ENCODE measurements at regions not wholly inside any gene's neighbourhood (a gene's known extent, or its start where the extent isn't known, plus 50 kb on each side); places are given as distances from the start of the nearest gene placed in this dataset.

DNA sequence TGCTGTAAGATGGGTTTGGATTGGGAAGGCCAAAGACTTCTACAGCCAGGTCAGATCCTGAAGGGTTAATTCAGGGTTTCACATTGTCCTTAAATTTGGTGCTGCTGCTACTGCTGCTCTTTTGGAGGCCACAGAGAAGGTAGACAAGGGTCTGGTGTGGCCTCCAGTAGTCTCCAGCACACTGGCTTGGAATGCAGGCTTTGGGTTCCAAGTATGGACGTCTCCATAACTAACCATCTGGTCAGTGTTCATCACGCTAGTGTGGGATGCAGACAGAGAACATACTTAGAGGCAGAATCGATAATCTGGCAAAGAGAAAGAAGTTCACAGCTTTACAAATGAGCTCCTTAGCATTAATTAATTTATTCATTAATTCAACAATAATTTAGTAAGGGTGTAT, 154.1 kb downstream of the ZBTB18 start:
- SMC1A ChIA-PET (ENCODE audit: uncharacterized antibody, unreplicated experiment): no interaction called here
- POLR2A ChIA-PET: no interaction called here
- no peak overlapping the region for H3K27ac ChIP-seq (ENCODE audit: control insufficient read depth, insufficient read depth)
- RAD21 ChIA-PET (ENCODE audit: unreplicated experiment): no interaction called here
- CTCF ChIA-PET: no interaction called here
- intact Hi-C loops (cut with micrococcal nuclease; ENCODE audit: unreplicated experiment): no loop called here
- FAIRE-seq: no peak
- H3K4me3 ChIP-seq: no peak overlapping the region
- no peak overlapping the region for H3K9ac ChIP-seq (ENCODE audit: control insufficient read depth, insufficient read depth, low read length)
- H4K20me1 ChIP-seq (ENCODE audit: control insufficient read depth, insufficient read depth): no peaks in the 10 kb centered on the region
- no peaks in the 10 kb centered on the region for H3K79me2 ChIP-seq (ENCODE audit: control insufficient read depth, insufficient read depth, low read length)
- in situ Hi-C loops (cut with MboI): no loop called here
- H3K36me3 ChIP-seq (ENCODE audit: control insufficient read depth in 2 of 2, insufficient read depth in 2 of 2, low read length in 1 of 2): no peaks in the 10 kb centered on the region
- no peak for DNase-seq (ENCODE audit: low read depth, low spot score)
- H3K27me3 ChIP-seq (replicated peaks in 1 of 2; ENCODE audit: control insufficient read depth in 2 of 2, insufficient read depth in 2 of 2, low read length in 1 of 2): peaks cover 1 to 2% of the 10 kb centered on the region in 2 experiments; a peak in 3 of 4 replicates
- 0% methylated on average over 3 of the region's 3 CpGs for WGBS (ENCODE audit: insufficient coverage, insufficient replicate concordance, low lambda C conversion rate, missing lambda C conversion rate)
- BruUV-seq (replicated peaks): no TSS peak
- TF ChIP-seq ATF7 (IDR thresholded peaks at IDR 0.05; ENCODE audit: low read depth): no peak
- TF ChIP-seq BRCA1 (IDR thresholded peaks at IDR 0.05; ENCODE audit: low read depth, low read length): no peak
- TF ChIP-seq, protein P1, sequence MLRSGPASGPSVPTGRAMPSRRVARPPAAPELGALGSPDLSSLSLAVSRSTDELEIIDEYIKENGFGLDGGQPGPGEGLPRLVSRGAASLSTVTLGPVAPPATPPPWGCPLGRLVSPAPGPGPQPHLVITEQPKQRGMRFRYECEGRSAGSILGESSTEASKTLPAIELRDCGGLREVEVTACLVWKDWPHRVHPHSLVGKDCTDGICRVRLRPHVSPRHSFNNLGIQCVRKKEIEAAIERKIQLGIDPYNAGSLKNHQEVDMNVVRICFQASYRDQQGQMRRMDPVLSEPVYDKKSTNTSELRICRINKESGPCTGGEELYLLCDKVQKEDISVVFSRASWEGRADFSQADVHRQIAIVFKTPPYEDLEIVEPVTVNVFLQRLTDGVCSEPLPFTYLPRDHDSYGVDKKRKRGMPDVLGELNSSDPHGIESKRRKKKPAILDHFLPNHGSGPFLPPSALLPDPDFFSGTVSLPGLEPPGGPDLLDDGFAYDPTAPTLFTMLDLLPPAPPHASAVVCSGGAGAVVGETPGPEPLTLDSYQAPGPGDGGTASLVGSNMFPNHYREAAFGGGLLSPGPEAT (IDR thresholded peaks at IDR 0.05; ENCODE audit: low read depth): no peak
- TF ChIP-seq POLR2AphosphoS2 (IDR thresholded peaks at IDR 0.05; ENCODE audit: low read depth, low read length): no peak
- no peak for TF ChIP-seq HDAC6 (IDR thresholded peaks at IDR 0.05; ENCODE audit: unreplicated experiment)
- no peak for TF ChIP-seq NFIC (IDR thresholded peaks at IDR 0.05; ENCODE audit: low read depth, low read length)
- TF ChIP-seq, protein P2, sequence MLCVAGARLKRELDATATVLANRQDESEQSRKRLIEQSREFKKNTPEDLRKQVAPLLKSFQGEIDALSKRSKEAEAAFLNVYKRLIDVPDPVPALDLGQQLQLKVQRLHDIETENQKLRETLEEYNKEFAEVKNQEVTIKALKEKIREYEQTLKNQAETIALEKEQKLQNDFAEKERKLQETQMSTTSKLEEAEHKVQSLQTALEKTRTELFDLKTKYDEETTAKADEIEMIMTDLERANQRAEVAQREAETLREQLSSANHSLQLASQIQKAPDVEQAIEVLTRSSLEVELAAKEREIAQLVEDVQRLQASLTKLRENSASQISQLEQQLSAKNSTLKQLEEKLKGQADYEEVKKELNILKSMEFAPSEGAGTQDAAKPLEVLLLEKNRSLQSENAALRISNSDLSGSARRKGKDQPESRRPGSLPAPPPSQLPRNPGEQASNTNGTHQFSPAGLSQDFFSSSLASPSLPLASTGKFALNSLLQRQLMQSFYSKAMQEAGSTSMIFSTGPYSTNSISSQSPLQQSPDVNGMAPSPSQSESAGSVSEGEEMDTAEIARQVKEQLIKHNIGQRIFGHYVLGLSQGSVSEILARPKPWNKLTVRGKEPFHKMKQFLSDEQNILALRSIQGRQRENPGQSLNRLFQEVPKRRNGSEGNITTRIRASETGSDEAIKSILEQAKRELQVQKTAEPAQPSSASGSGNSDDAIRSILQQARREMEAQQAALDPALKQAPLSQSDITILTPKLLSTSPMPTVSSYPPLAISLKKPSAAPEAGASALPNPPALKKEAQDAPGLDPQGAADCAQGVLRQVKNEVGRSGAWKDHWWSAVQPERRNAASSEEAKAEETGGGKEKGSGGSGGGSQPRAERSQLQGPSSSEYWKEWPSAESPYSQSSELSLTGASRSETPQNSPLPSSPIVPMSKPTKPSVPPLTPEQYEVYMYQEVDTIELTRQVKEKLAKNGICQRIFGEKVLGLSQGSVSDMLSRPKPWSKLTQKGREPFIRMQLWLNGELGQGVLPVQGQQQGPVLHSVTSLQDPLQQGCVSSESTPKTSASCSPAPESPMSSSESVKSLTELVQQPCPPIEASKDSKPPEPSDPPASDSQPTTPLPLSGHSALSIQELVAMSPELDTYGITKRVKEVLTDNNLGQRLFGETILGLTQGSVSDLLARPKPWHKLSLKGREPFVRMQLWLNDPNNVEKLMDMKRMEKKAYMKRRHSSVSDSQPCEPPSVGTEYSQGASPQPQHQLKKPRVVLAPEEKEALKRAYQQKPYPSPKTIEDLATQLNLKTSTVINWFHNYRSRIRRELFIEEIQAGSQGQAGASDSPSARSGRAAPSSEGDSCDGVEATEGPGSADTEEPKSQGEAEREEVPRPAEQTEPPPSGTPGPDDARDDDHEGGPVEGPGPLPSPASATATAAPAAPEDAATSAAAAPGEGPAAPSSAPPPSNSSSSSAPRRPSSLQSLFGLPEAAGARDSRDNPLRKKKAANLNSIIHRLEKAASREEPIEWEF (IDR thresholded peaks at IDR 0.05; ENCODE audit: insufficient replicate concordance, low read depth, low read length): no peak
- TF ChIP-seq, protein P3, sequence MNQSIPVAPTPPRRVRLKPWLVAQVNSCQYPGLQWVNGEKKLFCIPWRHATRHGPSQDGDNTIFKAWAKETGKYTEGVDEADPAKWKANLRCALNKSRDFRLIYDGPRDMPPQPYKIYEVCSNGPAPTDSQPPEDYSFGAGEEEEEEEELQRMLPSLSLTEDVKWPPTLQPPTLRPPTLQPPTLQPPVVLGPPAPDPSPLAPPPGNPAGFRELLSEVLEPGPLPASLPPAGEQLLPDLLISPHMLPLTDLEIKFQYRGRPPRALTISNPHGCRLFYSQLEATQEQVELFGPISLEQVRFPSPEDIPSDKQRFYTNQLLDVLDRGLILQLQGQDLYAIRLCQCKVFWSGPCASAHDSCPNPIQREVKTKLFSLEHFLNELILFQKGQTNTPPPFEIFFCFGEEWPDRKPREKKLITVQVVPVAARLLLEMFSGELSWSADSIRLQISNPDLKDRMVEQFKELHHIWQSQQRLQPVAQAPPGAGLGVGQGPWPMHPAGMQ (IDR thresholded peaks at IDR 0.05; ENCODE audit: borderline replicate concordance): no peak
- TF ChIP-seq TAF1 (IDR thresholded peaks at IDR 0.05; ENCODE audit: borderline replicate concordance, low read depth, low read length): no peak
- TF ChIP-seq NFYB (IDR thresholded peaks at IDR 0.05; ENCODE audit: insufficient read depth, low read depth, low read length): no peak
- TF ChIP-seq MEF2B (IDR thresholded peaks at IDR 0.05; ENCODE audit: partially characterized antibody, poor library complexity, severe bottlenecking): no peak
- H2AFZ ChIP-seq (ENCODE audit: control insufficient read depth, low read depth, low read length): no peak overlapping the region
- no peaks in the 10 kb centered on the region for H3K4me1 ChIP-seq (ENCODE audit: control insufficient read depth, insufficient read depth, low read length)
- H3K9me3 ChIP-seq (replicated peaks; ENCODE audit: control insufficient read depth, insufficient read depth, low read length): no peaks in the 10 kb centered on the region
- no peak for ATAC-seq
- H3K4me2 ChIP-seq (ENCODE audit: control insufficient read depth, insufficient read depth): no peak overlapping the region
